Astrocyte of the spinal cord (primary cell): ENCODE measurements at regions not wholly inside any gene's neighbourhood (a gene's known extent, or its start where the extent isn't known, plus 50 kb on each side); places are given as distances from the start of the nearest gene placed in this dataset.
A peak's percentile ranks its signal among the peaks of the same experiment; 100 is the strongest.

Experiments
- DNase-seq: peaks from one replicate; pipeline ENCODE4 v3.0.0; 2011; ENCODE audit warnings: low read depth, low spot score
- H3K4me3 ChIP-seq: 2 replicates; pipeline ENCODE4 v1.5.1; 2011; ENCODE audit warnings: low read depth, mild to moderate bottlenecking, low read length, moderate library complexity
- in situ Hi-C: cut with HindIII; loops from 2 replicates; pipeline ENCODE4 v1.10.0; 2017; ENCODE audit warnings: low sequenced_read_pairs
- TF ChIP-seq, protein P1 (sequence below): IDR thresholded peaks from 2 replicates; pipeline ENCODE4 v1.5.1; 2012; ENCODE audit warnings: low read depth, mild to moderate bottlenecking, low read length, inconsistent platforms

DNA sequence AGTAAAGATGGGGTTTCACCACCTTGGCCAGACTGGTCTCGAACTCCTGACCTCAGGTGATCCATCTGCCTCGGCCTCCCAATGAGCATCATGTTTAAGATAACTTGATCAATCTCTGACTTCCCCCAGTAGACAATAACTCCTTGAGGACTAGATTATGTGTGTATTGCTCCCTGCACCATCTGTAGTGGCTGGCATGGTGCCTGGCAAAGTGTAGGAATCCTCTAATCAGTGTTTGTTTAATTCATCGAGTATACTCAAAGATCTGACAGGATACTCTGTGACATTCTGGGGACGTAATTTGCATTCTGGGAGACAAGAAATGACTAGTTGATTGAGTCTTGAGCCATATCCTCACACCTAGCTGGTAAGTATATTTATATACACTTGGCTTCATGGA is 873.5 kb upstream of the TMEM132C start:
- in situ Hi-C loops: no loop called here
- DNase-seq: no peak
- TF ChIP-seq, protein P1, sequence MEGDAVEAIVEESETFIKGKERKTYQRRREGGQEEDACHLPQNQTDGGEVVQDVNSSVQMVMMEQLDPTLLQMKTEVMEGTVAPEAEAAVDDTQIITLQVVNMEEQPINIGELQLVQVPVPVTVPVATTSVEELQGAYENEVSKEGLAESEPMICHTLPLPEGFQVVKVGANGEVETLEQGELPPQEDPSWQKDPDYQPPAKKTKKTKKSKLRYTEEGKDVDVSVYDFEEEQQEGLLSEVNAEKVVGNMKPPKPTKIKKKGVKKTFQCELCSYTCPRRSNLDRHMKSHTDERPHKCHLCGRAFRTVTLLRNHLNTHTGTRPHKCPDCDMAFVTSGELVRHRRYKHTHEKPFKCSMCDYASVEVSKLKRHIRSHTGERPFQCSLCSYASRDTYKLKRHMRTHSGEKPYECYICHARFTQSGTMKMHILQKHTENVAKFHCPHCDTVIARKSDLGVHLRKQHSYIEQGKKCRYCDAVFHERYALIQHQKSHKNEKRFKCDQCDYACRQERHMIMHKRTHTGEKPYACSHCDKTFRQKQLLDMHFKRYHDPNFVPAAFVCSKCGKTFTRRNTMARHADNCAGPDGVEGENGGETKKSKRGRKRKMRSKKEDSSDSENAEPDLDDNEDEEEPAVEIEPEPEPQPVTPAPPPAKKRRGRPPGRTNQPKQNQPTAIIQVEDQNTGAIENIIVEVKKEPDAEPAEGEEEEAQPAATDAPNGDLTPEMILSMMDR: no peak
- no peak overlapping the region for H3K4me3 ChIP-seq

DNA sequence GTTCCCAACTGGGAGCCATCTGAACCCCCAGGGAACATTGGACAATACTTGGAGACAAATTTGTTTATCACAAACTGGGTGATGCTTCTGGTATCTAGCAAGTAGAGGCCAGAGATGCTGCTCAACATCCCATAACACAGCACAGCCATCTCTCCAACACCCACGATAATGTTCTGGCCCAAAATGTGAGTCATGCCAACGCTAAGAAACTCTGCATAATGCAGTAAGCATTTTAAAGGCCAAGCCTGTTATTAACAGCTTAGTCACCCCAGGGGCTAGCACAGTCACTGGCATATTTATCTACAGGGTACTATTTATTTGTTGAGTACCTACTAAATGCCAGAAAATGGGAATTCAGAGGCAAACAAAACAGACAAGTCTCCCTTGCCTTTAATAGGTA is 873.1 kb upstream of the TMEM132C start:
- peak; percentile 73 for DNase-seq
- TF ChIP-seq, protein P1: no peak
- in situ Hi-C loops: no loop called here
- H3K4me3 ChIP-seq: no peak overlapping the region

GRCh38 chr12:127396734-127397133 is 870.2 kb upstream of the TMEM132C start:
- DNase-seq: no peak
- TF ChIP-seq, protein P1: no peak
- in situ Hi-C loops: no loop called here
- H3K4me3 ChIP-seq: no peak overlapping the region

GRCh38 chr12:127398016-127398710 is 868.8 kb upstream of the TMEM132C start:
- TF ChIP-seq, protein P1: no peak
- DNase-seq: no peak
- in situ Hi-C loops: no loop called here
- H3K4me3 ChIP-seq: no peak overlapping the region

GRCh38 chr12:127399451-127399850 is 867.5 kb upstream of the TMEM132C start:
- DNase-seq: no peak
- TF ChIP-seq, protein P1: no peak
- in situ Hi-C loops: no loop called here
- H3K4me3 ChIP-seq: no peak overlapping the region

DNA sequence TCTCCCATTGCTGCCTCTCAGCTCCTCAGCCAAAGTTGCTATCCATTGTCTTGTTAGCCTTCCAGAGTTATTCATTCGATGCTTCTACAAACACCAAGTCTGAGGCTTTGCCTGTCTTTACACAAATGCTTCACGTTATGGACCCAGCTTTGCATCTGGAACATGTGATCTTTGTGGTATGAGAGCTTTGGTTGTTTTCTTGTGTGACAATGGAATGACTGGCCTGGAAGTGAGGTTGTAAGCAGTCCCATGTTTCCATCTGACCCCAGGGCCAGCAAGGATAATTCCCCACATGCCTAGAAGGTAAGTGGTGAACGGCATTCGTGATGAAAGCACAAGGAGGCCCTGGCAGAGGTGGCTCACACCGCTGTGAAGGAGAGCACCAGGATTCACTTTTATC is 866.7 kb upstream of the TMEM132C start:
- H3K4me3 ChIP-seq: no peak overlapping the region
- TF ChIP-seq, protein P1: no peak
- in situ Hi-C loops: no loop called here
- no peak for DNase-seq
